Suprapubic skin (tissue), 4 donors: ENCODE measurements at regions not wholly inside any gene's neighbourhood (a gene's known extent, or its start where the extent isn't known, plus 50 kb on each side); places are given as distances from the start of the nearest gene placed in this dataset.

Experiments used
- DNase-seq, 2 donors: peaks; one replicate each; pipeline ENCODE4 v3.0.0-alpha.2; 2019; ENCODE audit warnings: low spot score in 2 of 2
- H3K27ac ChIP-seq: fragments of 200-600 bp; sonication (generic); one replicate; pipeline ENCODE4 v1.5.1; 2019
- H3K27me3 ChIP-seq: fragments of 200-600 bp; sonication (generic); one replicate; pipeline ENCODE4 v1.5.1; 2019
- H3K36me3 ChIP-seq: fragments of 200-600 bp; sonication (generic); one replicate; pipeline ENCODE4 v1.5.1; 2019
- H3K4me1 ChIP-seq: fragments of 200-600 bp; sonication (generic); one replicate; pipeline ENCODE4 v1.5.1; 2019
- H3K4me3 ChIP-seq: fragments of 200-600 bp; sonication (generic); one replicate; pipeline ENCODE4 v1.5.1; 2019; ENCODE audit warnings: mild to moderate bottlenecking
- H3K9me3 ChIP-seq: fragments of 200-600 bp; sonication (generic); one replicate; pipeline ENCODE4 v1.5.1; 2019
- EP300 ChIP-seq: sonication (generic); formaldehyde crosslinking; IDR thresholded peaks from one replicate; pipeline ENCODE4 v1.6.1; 2017; ENCODE audit warnings: antibody characterized with exemption
- POLR2A ChIP-seq, 2 donors: fragments of 450-650 bp; IDR thresholded peaks; one replicate each; pipeline ENCODE4 v1.6.1; 2017; ENCODE audit warnings: antibody characterized with exemption in 2 of 2, mild to moderate bottlenecking in 2 of 2, moderate library complexity in 2 of 2
- POLR2AphosphoS5 ChIP-seq, 3 donors: sonication (generic); formaldehyde crosslinking; IDR thresholded peaks; one replicate each; pipeline ENCODE4 v1.6.1; 2017; ENCODE audit warnings: antibody characterized with exemption in 3 of 3
- WGBS: methylation state at CpG from one replicate; pipeline ENCODE4 v1.1.5; 2018; 5-methylcytosine and 5-hydroxymethylcytosine counted together
- TF ChIP-seq, protein P1 (sequence below), 2 donors: fragments of 200-600 bp in 1 of 2; fragments of 450-650 bp in 1 of 2; sonication (generic) in 1 of 2; IDR thresholded peaks; one replicate each; pipeline ENCODE4 v1.5.1; 2016 to 2019; ENCODE audit warnings: antibody characterized with exemption in 2 of 2, mild to moderate bottlenecking in 1 of 2, moderate library complexity in 1 of 2

DNA sequence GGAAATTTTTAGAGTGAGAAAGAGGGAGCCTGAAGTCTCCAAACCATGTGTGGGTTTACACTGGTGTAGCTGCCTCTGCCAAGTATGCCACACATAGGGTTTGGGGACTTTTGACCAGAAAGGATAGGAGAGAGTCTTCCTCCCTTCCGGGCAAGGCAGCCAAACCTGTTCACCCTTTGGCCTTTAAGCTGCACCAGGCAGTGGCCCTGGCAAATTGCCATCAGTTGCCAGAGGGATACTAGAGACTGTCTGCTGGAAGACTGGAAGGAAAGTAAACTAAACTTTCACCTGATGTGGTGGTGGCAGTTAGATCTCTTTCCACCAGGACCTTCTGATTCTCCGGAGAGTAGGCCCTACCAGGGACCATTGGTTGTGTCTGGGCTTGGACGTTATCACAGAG, 1263.2 kb downstream of the FAM181B start:
- 94% methylated on average over 3 of the region's 3 CpGs for WGBS
- Histone ChIP-seq H3K4me3 (no peak overlapping the region), H3K27ac (no peak overlapping the region), H3K36me3 (no peaks in the 10 kb centered on the region), H3K27me3 (no peaks in the 10 kb centered on the region), H3K9me3 (peaks cover 3% of the 10 kb centered on the region), H3K4me1 (no peaks in the 10 kb centered on the region)
- DNase-seq: no peak
- TF ChIP-seq EP300: no peak
- TF ChIP-seq POLR2AphosphoS5 (IDR thresholded peaks at IDR 0.05): no peak
- TF ChIP-seq POLR2A (IDR thresholded peaks at IDR 0.05): no peak
- TF ChIP-seq, protein P1, sequence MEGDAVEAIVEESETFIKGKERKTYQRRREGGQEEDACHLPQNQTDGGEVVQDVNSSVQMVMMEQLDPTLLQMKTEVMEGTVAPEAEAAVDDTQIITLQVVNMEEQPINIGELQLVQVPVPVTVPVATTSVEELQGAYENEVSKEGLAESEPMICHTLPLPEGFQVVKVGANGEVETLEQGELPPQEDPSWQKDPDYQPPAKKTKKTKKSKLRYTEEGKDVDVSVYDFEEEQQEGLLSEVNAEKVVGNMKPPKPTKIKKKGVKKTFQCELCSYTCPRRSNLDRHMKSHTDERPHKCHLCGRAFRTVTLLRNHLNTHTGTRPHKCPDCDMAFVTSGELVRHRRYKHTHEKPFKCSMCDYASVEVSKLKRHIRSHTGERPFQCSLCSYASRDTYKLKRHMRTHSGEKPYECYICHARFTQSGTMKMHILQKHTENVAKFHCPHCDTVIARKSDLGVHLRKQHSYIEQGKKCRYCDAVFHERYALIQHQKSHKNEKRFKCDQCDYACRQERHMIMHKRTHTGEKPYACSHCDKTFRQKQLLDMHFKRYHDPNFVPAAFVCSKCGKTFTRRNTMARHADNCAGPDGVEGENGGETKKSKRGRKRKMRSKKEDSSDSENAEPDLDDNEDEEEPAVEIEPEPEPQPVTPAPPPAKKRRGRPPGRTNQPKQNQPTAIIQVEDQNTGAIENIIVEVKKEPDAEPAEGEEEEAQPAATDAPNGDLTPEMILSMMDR (IDR thresholded peaks at IDR 0.05): no peak

DNA sequence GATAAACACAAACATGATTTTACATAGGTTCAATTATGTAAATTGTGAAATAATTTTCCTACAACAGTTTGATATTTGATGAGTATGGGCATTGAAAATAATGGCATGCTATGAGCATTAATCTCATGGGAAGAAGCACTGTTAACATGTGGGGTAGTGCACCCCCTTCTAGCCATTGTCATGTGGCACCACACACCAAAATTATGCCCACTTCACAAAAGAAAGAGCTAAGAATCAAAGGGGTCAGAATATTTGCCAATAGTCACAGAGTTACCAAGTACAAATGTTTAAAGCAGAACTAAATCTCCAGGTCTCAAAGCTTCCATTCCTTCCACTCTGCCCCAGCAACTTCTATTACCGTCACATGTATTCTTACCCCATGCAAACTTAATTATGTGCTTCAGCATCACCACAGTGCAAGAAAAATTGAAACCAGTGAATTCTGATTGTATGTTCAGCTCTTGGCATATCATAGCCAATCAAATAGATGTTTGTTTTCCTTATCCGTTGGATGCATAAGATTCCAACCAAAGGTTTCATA, 1273.8 kb downstream of the FAM181B start:
- Histone ChIP-seq H3K27ac (no peak overlapping the region), H3K9me3 (no peaks in the 10 kb centered on the region), H3K27me3 (no peaks in the 10 kb centered on the region), H3K4me3 (no peak overlapping the region), H3K4me1 (no peaks in the 10 kb centered on the region), H3K36me3 (no peaks in the 10 kb centered on the region)
- 76% methylated on average over 2 of the region's 2 CpGs for WGBS
- no peak for DNase-seq
- no peak for TF ChIP-seq POLR2A (IDR thresholded peaks at IDR 0.05)
- TF ChIP-seq, protein P1 (IDR thresholded peaks at IDR 0.05): no peak

DNA sequence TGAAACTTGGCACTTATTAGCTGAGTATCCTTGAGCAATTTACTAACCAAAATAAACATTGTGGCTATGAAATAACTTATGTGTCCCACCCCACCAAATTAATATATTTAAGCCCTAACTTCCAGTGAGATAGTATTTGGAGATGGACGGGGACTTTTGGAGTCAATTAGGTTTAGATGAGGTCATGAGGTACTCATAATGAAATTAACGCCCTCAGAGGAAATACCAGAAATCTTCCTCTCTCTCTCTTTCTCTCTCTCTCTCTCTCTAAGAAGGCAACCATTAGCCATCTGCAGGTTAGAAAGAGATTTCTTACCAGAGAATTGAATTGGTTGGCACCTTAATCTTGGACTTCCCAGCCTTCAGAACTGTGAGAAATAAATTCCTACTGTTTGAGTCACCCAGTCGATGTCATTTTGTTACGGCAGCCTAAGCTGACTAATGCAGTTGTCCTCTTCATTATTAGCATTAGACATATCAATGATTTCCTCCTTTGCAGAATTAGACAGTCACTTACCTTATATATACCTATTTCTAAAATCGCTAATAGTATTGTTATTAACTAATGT, 1284.0 kb downstream of the FAM181B start:
- no peaks in the 10 kb centered on the region for H3K9me3 ChIP-seq
- TF ChIP-seq, protein P1 (IDR thresholded peaks at IDR 0.05): no peak
- TF ChIP-seq POLR2A (IDR thresholded peaks at IDR 0.05) (no peak), POLR2AphosphoS5 (IDR thresholded peaks at IDR 0.05) (no peak), EP300 (no peak)
- no peak overlapping the region for H3K4me3 ChIP-seq
- no peak for DNase-seq
- H3K36me3 ChIP-seq: no peaks in the 10 kb centered on the region
- no peaks in the 10 kb centered on the region for H3K4me1 ChIP-seq
- WGBS: 78% methylated on average over 5 of the region's 5 CpGs
- no peaks in the 10 kb centered on the region for H3K27me3 ChIP-seq
- no peak overlapping the region for H3K27ac ChIP-seq

DNA sequence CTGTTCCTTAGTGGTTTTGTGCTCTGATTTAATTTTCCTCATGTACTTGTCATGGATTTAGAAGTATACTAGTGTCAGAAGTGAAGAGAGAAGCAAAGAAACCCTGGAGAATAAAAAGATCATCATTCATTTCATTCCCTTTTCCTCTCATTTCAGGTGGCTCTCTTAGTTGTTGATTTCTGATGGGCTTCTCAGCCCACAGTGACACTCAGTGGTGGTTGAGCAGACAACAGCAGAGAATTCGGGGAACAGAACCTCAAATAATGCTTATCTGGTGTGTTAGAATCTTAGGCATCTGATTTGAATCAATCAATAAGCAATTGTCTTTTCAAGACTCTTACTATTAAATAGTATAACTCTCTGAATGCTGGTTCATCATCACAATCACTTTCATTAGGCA, 1289.4 kb downstream of the FAM181B start:
- Histone ChIP-seq H3K27ac (no peak overlapping the region), H3K9me3 (peaks cover 4% of the 10 kb centered on the region), H3K27me3 (no peaks in the 10 kb centered on the region), H3K36me3 (no peaks in the 10 kb centered on the region), H3K4me1 (no peaks in the 10 kb centered on the region), H3K4me3 (no peak overlapping the region)
- 45% methylated on average over 1 of the region's 1 CpG for WGBS
- no peak for DNase-seq
- TF ChIP-seq POLR2A (IDR thresholded peaks at IDR 0.05) (no peak), EP300 (no peak), POLR2AphosphoS5 (IDR thresholded peaks at IDR 0.05) (no peak)
- TF ChIP-seq, protein P1 (IDR thresholded peaks at IDR 0.05): no peak

DNA sequence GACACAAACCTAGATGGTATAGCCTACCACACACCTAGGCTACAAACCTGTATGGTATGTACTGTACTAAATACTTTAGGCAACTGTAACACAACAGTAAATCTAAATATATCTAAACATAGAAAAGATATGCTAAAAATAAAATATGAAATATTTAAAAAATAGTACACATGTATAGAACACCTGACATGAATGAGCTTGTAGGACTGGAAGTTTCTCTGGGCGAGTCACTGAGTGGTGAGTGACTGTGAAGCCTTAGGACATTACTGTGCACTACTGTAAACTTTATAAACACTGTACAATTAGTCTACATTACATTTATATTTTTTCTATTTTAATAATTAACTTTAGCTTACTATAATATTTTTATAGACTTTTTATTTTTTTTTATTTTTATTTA, 1301.3 kb downstream of the FAM181B start:
- DNase-seq: no peak
- no peak overlapping the region for H3K27ac ChIP-seq
- no peaks in the 10 kb centered on the region for H3K4me1 ChIP-seq
- no peaks in the 10 kb centered on the region for H3K27me3 ChIP-seq
- H3K36me3 ChIP-seq: no peaks in the 10 kb centered on the region
- TF ChIP-seq EP300 (no peak), POLR2AphosphoS5 (IDR thresholded peaks at IDR 0.05) (no peak), POLR2A (IDR thresholded peaks at IDR 0.05) (no peak)
- TF ChIP-seq, protein P1 (IDR thresholded peaks at IDR 0.05): no peak
- no peaks in the 10 kb centered on the region for H3K9me3 ChIP-seq
- no peak overlapping the region for H3K4me3 ChIP-seq
- WGBS: 76% methylated on average over 1 of the region's 1 CpG
